ACC112 (cell line): ENCODE measurements at regions not wholly inside any gene's neighbourhood (a gene's known extent, or its start where the extent isn't known, plus 50 kb on each side); places are given as distances from the start of the nearest gene placed in this dataset.

Experiments
- H2AFZ ChIP-seq: fragments of 200-600 bp; sonication (generic); one replicate; pipeline ENCODE4 v1.6.0; 2017; ENCODE audit warnings: antibody characterized with exemption, low read length; ENCODE audit not compliant: unreplicated experiment
- H3K27ac ChIP-seq: fragments of 200-600 bp; sonication (generic); 2 replicates; pipeline ENCODE4 v1.5.1; 2014; ENCODE audit warnings: low read depth, mild to moderate bottlenecking, antibody characterized with exemption, low read length, moderate library complexity
- H3K27me3 ChIP-seq: fragments of 200-600 bp; sonication (generic); 2 replicates; pipeline ENCODE4 v1.6.1; 2014; ENCODE audit warnings: mild to moderate bottlenecking, antibody characterized with exemption, low read length, moderate library complexity, mixed read lengths; ENCODE audit not compliant: insufficient read depth
- H3K36me3 ChIP-seq: fragments of 200-600 bp; sonication (generic); 2 replicates; pipeline ENCODE4 v1.6.1; 2016; ENCODE audit warnings: mild to moderate bottlenecking, antibody characterized with exemption, low read length, moderate library complexity, mixed read lengths; ENCODE audit not compliant: insufficient read depth
- H3K4me1 ChIP-seq: fragments of 200-600 bp; sonication (generic); one replicate; pipeline ENCODE4 v1.6.1; 2016; ENCODE audit warnings: low read length, mixed read lengths; ENCODE audit not compliant: insufficient read depth, unreplicated experiment, control insufficient read depth
- H3K4me3 ChIP-seq: fragments of 200-600 bp; sonication (generic); 2 replicates; pipeline ENCODE4 v1.5.1; 2014; ENCODE audit warnings: mild to moderate bottlenecking, low read depth, low read length
- H3K79me2 ChIP-seq: fragments of 200-600 bp; sonication (generic); one replicate; pipeline ENCODE4 v1.6.0; 2016; ENCODE audit warnings: low read length; ENCODE audit not compliant: control insufficient read depth, unreplicated experiment, insufficient read depth

DNA sequence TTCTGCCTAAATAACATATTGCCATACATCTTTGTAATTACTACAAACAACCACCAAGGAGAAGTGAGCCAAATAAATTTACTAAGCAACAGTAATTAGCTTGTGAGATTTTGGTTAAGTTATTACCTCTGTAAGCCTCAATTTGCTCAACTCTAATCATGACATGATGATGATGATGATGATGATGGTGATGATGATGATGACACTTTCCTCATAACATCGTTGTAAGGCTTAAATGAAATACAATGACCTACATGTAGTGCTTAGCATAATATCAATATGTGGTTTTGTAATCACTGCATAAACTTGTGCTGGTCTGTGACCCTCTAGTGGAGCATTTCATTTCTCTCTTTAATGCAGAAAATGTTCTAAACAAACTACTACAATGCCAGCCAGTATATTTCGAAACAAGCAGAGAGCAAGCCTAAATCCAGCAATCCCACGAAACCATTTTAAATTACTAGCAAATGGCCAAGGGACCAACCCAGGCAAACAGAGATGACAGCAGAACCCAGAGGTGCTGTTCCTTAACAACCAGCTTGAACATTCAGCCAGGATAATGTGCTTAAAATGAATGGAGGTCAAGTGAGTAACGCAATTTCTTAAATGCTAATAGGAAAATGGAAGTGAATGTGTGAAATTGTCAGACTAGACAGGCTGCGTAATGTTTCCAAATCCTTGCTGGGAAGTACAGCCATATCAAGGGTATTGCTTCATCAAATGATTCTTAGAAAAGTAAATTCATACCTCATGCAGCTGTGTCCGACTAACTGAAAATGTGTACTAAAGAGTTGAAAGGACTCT, 281.9 kb upstream of the PUM3 start:
- H3K4me3 ChIP-seq: no peak overlapping the region
- no peaks in the 10 kb centered on the region for H3K4me1 ChIP-seq
- H3K27ac ChIP-seq: no peak overlapping the region
- no peak overlapping the region for H2AFZ ChIP-seq
- H3K27me3 ChIP-seq: peaks cover 21% of the 10 kb centered on the region
- H3K36me3 ChIP-seq: no peaks in the 10 kb centered on the region
- no peaks in the 10 kb centered on the region for H3K79me2 ChIP-seq

DNA sequence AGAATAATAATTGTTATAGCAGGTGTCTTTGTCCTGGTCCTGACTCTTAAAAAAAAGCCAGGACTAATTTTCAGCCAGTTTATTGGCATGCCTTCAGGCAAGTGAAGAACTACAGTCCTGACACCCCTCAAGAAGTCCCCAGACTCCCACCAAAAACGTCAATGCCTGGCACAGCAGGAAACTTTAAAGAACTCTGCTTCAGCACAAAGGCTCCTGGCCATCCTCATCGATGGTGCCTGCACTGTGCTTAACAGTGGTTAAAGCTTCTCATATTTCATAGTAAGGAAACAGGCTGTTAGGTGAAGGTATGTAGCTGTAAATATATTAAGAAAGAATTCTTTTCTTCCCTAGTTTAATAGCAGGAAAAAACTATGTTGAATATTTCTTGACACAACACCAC, 280.1 kb upstream of the PUM3 start:
- Histone ChIP-seq H3K4me3 (no peak overlapping the region), H3K27me3 (peaks cover 15% of the 10 kb centered on the region), H3K27ac (no peak overlapping the region), H3K79me2 (no peaks in the 10 kb centered on the region), H2AFZ (no peak overlapping the region), H3K4me1 (no peaks in the 10 kb centered on the region), H3K36me3 (no peaks in the 10 kb centered on the region)

DNA sequence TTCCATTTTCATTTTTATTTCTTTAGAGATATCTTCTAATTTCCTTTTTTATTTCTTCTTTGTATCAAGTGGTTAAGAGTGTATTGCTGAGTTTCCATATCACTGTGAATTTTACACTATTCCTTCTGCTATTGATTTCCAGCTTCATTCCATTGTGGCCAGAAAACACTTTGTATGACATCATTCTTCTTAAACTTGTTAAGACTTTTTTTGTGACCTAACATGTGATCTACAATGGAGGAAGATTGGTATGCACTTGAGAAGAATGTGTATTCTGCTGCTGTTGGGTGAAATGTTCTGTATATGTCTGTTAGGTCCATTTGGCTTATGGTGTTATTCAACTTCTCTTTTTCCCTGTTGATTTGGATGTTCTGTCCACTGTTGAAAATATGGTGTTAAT, 274.2 kb upstream of the PUM3 start:
- Histone ChIP-seq H2AFZ (no peak overlapping the region), H3K4me1 (no peaks in the 10 kb centered on the region), H3K4me3 (no peak overlapping the region), H3K27me3 (no peaks in the 10 kb centered on the region), H3K79me2 (no peaks in the 10 kb centered on the region), H3K27ac (no peak overlapping the region), H3K36me3 (no peaks in the 10 kb centered on the region)

DNA sequence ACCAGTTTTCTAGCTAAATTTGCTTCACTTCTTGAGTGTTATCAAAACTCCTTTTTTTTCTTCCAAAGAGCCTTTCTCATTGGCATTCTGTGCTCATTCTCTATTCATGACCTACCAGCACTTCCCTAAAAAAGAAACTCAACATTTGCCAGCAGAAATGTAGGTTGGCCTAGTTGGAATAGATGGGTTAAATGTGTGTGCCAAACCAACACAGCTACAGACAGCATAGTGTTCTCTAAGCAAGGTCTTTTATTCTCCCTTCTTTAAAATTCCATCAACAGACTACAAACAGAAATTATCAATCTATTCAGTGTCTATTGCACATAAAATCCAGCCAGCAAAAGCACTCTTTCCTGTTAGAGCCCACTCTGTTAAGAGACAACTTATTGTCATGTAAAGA, 255.8 kb upstream of the PUM3 start:
- Histone ChIP-seq H3K4me3 (no peak overlapping the region), H3K4me1 (no peaks in the 10 kb centered on the region), H3K27me3 (peaks cover 3% of the 10 kb centered on the region), H3K27ac (no peak overlapping the region), H2AFZ (no peak overlapping the region), H3K36me3 (no peaks in the 10 kb centered on the region), H3K79me2 (no peaks in the 10 kb centered on the region)

DNA sequence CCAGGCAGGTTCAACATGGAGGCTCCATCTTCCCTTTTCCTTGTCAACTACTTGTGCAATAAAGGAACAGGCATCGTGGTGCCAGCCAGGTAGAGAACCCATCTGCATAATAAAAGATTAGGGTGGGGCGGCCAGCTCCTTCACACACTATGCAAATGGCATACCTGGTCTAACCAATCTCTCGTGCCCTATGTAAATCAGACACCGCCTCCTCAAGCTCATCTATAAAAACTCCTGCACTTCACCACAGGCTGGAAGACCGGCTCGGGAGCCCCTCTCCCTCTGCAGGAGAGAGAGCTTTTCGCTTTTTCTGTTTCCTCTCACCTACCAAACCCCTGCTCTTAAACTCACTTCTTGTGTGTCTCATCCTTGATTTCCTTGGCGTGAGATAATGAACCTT, 244.3 kb upstream of the PUM3 start:
- Histone ChIP-seq H3K4me1 (no peaks in the 10 kb centered on the region), H3K36me3 (no peaks in the 10 kb centered on the region), H3K27me3 (no peaks in the 10 kb centered on the region), H3K79me2 (no peaks in the 10 kb centered on the region), H3K4me3 (no peak overlapping the region), H3K27ac (no peak overlapping the region), H2AFZ (no peak overlapping the region)

DNA sequence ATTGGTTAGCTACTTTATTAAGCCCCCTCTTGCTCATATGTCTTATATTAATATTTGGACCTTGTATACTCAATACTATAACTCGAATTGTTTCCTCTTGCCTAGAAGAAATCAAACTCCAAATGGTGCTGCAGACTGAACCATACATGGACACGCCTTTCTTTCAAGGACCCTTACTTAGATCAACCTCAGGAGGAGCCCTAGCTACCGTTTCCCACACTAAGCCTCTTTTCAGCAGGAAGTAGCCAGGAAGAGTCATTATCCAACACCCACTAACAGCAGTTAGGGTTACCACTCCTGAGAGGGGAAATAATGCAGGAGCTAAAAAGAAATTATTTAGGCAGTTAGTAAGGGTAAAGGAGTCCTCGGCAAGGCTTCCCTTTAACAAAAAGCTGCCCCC, 243.8 kb upstream of the PUM3 start:
- no peak overlapping the region for H3K4me3 ChIP-seq
- H3K4me1 ChIP-seq: no peaks in the 10 kb centered on the region
- H3K36me3 ChIP-seq: no peaks in the 10 kb centered on the region
- H2AFZ ChIP-seq: no peak overlapping the region
- no peak overlapping the region for H3K27ac ChIP-seq
- no peaks in the 10 kb centered on the region for H3K27me3 ChIP-seq
- no peaks in the 10 kb centered on the region for H3K79me2 ChIP-seq

DNA sequence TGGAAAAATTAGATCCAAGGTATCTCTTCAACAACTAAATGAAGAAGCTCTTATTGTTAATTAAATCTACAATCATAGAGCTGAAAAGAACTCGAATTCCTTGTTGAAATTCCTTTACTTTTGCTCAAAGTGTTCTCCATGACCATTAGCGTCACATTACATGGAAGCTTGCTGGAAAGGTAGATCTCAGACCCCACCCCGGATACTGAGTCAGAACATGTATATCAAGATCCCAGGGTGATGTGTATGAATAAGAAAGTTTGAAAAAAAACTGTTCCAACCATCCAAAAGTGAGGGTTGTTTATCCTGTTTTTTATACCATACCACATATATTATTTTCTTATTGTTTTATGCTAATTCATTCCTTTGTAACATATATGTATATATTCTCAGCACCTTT, 237.1 kb upstream of the PUM3 start:
- no peaks in the 10 kb centered on the region for H3K79me2 ChIP-seq
- H3K27ac ChIP-seq: no peak overlapping the region
- H3K36me3 ChIP-seq: no peaks in the 10 kb centered on the region
- H3K27me3 ChIP-seq: no peaks in the 10 kb centered on the region
- no peak overlapping the region for H2AFZ ChIP-seq
- H3K4me3 ChIP-seq: no peak overlapping the region
- no peaks in the 10 kb centered on the region for H3K4me1 ChIP-seq

DNA sequence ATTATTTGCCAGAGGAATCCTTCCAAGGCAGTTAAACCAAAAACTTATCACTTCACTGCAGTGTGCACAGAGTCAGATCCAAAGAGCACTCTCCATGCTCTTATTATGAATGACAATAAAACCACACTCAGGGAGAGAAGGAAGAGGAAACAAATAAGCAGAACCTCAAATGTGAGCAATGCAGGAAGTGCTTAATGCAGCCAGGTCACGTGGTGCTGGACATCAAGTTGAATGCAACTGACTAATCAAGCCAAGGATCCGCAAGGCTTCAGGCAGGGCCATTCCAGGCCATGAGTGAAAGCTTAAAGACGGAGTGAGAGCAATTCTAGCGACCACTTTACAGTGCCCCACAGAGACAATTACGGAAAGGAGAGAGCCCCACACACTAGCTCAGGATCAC, 230.4 kb upstream of the PUM3 start:
- H3K36me3 ChIP-seq: no peaks in the 10 kb centered on the region
- H3K27ac ChIP-seq: no peak overlapping the region
- no peaks in the 10 kb centered on the region for H3K4me1 ChIP-seq
- H3K79me2 ChIP-seq: no peaks in the 10 kb centered on the region
- no peaks in the 10 kb centered on the region; the same call in 1 of the 2 replicates for H3K27me3 ChIP-seq
- no peak overlapping the region for H3K4me3 ChIP-seq
- no peak overlapping the region for H2AFZ ChIP-seq

DNA sequence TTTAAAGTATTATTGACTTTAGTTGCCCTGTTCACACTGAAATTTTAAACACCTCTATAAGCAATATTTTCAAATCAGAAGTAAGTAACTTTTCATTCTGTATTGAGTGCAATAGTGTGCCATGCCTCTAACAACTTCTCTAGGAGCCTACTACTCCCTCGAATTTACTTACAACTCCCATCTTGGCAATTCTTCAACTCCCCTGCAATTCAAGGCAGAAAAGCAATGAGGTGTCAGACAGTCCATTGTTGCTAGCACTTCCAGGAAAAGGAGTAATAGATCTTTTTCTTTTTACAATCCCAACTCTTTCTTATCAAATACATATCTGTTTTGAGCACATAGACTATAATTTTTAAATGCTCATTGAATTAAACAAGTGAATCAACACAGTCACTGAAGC, 222.7 kb upstream of the PUM3 start:
- H3K79me2 ChIP-seq: no peaks in the 10 kb centered on the region
- H2AFZ ChIP-seq: no peak overlapping the region
- H3K4me1 ChIP-seq: no peaks in the 10 kb centered on the region
- H3K4me3 ChIP-seq: no peak overlapping the region
- H3K27ac ChIP-seq: no peak overlapping the region
- peaks cover 17% of the 10 kb centered on the region; the same call in 1 of the 2 replicates for H3K27me3 ChIP-seq
- no peaks in the 10 kb centered on the region for H3K36me3 ChIP-seq

DNA sequence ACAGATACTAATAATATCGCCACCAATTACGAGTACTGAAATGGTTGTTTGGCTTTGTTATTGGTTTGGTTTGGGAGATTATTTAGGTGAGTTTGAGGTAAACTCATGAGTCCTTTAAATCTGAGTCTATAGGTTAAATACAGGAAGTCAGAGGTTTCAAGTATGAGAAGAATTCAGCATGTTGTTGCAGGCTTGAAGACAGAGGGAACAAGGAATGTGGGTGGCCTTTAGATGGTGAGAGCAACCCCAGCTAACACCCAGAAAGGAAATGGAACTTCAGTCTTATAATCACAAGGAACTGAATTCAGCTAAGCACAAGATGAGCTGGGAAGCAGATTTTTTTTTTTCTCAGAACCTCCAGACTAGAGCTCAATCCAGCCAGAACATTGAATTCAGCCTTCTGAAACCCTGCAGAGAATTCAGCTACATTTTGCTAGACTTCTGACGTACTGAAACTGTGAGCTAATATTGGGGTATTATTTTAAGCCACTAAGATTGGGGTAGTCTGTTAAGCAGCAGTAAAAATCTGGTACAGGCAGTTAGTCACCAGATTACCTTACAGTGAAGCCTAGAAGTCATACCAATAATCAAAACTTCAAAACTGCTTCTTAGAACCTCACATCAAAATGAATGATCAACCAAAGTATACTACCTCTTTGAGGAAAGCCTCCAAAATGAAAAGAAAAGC, 216.0 kb upstream of the PUM3 start:
- no peak overlapping the region for H3K27ac ChIP-seq
- H3K79me2 ChIP-seq: no peaks in the 10 kb centered on the region
- H3K4me1 ChIP-seq: no peaks in the 10 kb centered on the region
- no peaks in the 10 kb centered on the region for H3K36me3 ChIP-seq
- peaks cover 21% of the 10 kb centered on the region for H3K27me3 ChIP-seq
- no peak overlapping the region for H3K4me3 ChIP-seq
- H2AFZ ChIP-seq: no peak overlapping the region

DNA sequence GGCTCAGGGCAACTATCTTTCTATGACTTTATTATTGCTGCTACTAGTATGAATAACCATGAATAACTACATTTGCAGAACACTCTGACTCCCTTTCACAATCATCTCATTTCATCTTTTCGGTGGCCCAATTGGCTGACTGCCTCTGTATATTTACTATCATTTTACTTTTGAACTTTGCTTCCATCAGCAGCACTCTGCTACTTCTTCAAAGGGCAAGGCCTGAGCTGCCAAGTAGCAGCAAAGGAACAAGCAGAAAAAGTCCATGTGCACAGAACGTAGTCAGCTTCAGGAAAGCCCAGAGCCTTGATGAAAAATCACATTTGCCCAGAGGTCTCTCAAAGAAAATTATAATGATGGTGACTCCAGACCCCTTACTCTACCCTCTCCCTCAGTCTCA, 214.5 kb upstream of the PUM3 start:
- no peak overlapping the region for H3K27ac ChIP-seq
- no peak overlapping the region for H2AFZ ChIP-seq
- H3K4me3 ChIP-seq: no peak overlapping the region
- peaks cover 11% of the 10 kb centered on the region for H3K27me3 ChIP-seq
- no peaks in the 10 kb centered on the region for H3K4me1 ChIP-seq
- H3K79me2 ChIP-seq: no peaks in the 10 kb centered on the region
- H3K36me3 ChIP-seq: no peaks in the 10 kb centered on the region
